GM19193 (cell line): ENCODE measurements at regions not wholly inside any gene's neighbourhood (a gene's known extent, or its start where the extent isn't known, plus 50 kb on each side); places are given as distances from the start of the nearest gene placed in this dataset.

Experiments used
- POLR2A ChIP-seq: IDR thresholded peaks from 4 replicates; pipeline ENCODE4 v1.6.1; 2011; ENCODE audit not compliant: insufficient read depth, insufficient read length; ENCODE audit errors: extremely low read depth

GRCh38 chr2:118748245-118748885 lies 99.1 kb downstream of the EN1 start:
- no peak for TF ChIP-seq POLR2A

- TF ChIP-seq POLR2A: no peak
Measured at GRCh38 chr2:118747637-118748036, 99.8 kb downstream of the EN1 start.

- TF ChIP-seq POLR2A: no peak
Measured at GRCh38 chr2:118747066-118747465, 100.4 kb downstream of the EN1 start.

- no peak for TF ChIP-seq POLR2A
Measured at GRCh38 chr2:118738524-118739308, 108.7 kb downstream of the EN1 start.

- no peak for TF ChIP-seq POLR2A
Measured at GRCh38 chr2:118738106-118738505, 109.3 kb downstream of the EN1 start.

- TF ChIP-seq POLR2A: no peak
Measured at GRCh38 chr2:118737684-118738083, 109.8 kb downstream of the EN1 start.

GRCh38 chr2:118732432-118732831 lies 115.0 kb downstream of the EN1 start:
- TF ChIP-seq POLR2A: no peak

- no peak for TF ChIP-seq POLR2A
Measured at GRCh38 chr2:118731413-118731812, 116.0 kb downstream of the EN1 start.

GRCh38 chr2:118730405-118730804 lies 117.0 kb downstream of the EN1 start:
- TF ChIP-seq POLR2A: no peak

- TF ChIP-seq POLR2A: no peak
Measured at GRCh38 chr2:118729760-118730159, 117.7 kb downstream of the EN1 start.

GRCh38 chr2:118728984-118729383 lies 118.5 kb downstream of the EN1 start:
- no peak for TF ChIP-seq POLR2A

GRCh38 chr2:118726821-118727220 lies 120.6 kb downstream of the EN1 start:
- TF ChIP-seq POLR2A: no peak

- no peak for TF ChIP-seq POLR2A
Measured at GRCh38 chr2:118723394-118723793, 124.1 kb downstream of the EN1 start.

GRCh38 chr2:118722976-118723375 lies 124.5 kb downstream of the EN1 start:
- TF ChIP-seq POLR2A: no peak

- TF ChIP-seq POLR2A: no peak
Measured at GRCh38 chr2:118721817-118722551, 125.5 kb downstream of the EN1 start.

GRCh38 chr2:118720866-118721265 lies 126.6 kb downstream of the EN1 start:
- no peak for TF ChIP-seq POLR2A
